NCI-H1105 treated with DMSO at 0.1 percent for 48 hours (cell line): ENCODE measurements at regions not wholly inside any gene's neighbourhood (a gene's known extent, or its start where the extent isn't known, plus 50 kb on each side); places are given as distances from the start of the nearest gene placed in this dataset.

ENCODE experiments used
- DNase-seq: peaks from one replicate; lab custom pipeline; 2025; lab: John Stamatoyannopoulos, UW

GRCh38 chr1:191585095-191585494, 573.2 kb upstream of the RGS18 start:
- no peak for DNase-seq

- no peak for DNase-seq
These were observed 569.4 kb upstream of the RGS18 start for GRCh38 chr1:191588905-191589304.

DNA sequence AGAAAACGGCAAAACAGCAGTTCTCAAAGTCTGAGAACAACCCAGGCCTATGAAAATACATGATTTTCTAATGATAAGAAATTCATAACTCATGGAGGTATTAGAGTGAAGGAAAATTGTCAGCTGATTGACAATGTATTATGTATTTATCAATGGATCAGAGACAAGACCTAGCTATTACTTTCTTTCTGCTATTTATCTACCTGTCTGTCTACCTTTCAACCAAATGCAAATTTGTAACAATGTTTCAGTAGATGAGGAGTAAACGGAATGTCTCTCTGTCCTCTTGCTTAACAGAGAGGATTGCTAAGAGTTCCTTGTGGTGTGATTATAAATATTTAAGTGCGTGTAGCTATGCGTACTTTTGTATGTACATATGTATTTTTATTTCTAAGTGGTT, 568.7 kb upstream of the RGS18 start:
- no peak for DNase-seq

DNA sequence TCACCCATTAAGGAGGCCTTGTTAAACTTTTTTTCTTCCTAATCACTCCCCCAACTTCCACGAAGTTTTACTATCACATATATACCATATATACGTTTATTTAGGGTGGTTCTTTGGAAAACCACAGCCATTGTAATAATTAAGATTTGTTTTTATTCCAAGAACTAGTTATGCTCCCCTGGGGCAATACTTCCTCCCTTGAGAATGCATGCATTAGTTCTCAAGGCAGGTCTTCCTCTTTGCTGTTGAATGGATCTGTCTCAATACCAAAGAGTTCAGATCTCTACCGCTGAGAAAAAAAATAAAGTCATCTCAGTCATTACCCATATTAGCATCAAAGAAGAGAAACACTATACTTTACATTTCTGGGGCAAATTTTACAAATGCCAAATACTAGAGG, 567.7 kb upstream of the RGS18 start:
- no peak for DNase-seq

DNA sequence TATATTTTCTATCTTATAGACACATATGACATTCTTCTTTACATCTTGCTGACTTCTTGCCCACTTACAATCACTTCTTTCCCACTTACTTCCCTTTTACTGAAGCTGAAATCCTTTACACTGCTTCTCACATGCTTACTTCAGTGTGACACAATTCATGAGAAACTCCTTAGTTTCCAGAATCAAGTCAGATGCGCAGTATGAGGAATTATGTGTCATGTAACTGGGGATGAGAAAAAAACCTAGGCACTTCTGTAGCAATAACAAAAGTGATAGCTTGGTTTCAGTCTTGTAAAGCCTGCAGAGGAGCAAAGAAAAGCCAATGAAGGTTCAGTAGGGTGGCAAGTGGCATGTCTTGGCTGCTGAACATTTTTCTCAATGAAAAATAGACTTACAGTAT, 566.2 kb upstream of the RGS18 start:
- DNase-seq = no peak

DNA sequence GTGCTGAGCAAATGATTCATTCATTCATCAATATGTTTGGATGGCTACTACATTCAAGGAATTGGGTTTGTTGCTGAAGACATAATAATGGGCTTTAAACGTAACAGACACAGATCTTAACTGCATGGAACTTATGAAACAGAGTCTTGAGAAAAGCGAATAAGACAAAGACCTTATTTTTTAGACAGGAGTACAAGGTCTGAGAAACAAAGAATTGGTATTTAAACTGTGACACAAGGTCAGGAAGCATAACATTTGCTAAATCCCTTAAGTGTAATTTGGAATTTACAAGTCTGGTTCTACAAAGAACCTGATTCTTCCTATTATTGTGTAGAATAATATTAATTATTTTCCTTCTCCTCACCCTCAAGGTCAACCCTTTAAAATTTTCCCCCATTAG, 565.4 kb upstream of the RGS18 start:
- no peak for DNase-seq

DNA sequence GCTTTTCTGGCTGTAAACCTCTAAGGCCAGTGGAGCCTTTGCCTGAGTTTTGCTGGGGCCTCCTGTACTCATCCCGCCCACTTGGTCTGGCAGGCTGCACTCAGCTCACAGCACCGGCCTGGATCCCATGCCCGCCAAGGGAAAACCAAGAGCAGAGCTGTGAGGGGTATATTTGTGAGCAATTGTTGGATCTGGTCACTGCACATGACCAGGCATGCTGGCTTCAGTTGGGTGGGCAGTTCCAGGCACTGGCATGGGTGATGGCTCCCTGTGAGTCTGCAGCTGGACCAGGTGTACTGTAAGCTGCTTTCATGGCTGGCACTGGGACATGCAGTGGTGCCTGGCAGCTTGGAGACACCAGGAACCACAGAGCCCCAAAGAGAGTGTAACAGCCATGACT, 563.1 kb upstream of the RGS18 start:
- no peak for DNase-seq

DNA sequence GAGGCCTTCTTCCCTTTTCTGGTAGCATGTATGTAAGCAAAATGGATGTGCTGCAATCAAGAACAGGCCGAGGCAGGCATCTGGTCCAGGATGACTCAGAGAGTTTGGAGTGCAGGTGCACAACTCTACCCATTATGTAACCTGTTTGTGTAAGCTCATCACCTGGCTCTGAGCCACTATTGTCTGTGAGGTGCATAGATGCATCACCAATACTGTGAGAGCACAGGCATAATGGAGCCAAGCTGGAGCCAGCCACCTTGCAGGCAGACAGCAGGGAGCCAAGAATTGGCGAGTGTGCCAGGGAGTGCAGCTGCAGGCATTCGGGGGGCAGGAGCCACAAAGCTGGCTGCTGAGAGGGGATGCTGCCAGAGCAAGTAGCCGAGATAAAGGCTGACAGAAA, 549.9 kb upstream of the RGS18 start:
- DNase-seq = peak; percentile 69

- no peak for DNase-seq
These were observed 549.0 kb upstream of the RGS18 start for GRCh38 chr1:191609305-191609704.

GRCh38 chr1:191615101-191615821, 543.0 kb upstream of the RGS18 start:
- DNase-seq = no peak

GRCh38 chr1:191618181-191618580, 540.1 kb upstream of the RGS18 start:
- no peak for DNase-seq

DNA sequence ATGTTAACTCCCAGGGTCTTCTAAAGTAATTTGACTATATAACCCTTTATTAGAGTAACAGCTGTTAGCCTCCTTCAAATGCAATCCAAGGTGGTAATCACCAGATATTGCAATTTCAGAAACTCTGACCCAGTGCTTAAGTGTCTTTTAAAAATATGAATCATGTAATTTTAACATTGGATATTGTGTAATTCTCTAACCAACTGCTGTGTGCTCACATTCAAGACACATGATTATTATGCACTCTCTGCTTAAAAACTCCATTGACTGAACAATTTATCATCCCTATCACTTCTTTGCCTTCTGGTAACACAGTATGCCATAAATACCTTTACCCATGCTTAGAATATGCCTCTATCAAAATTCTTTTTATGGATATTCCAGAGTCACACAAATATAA, 537.4 kb upstream of the RGS18 start:
- no peak for DNase-seq

GRCh38 chr1:191624044-191624443, 534.2 kb upstream of the RGS18 start:
- no peak for DNase-seq

DNA sequence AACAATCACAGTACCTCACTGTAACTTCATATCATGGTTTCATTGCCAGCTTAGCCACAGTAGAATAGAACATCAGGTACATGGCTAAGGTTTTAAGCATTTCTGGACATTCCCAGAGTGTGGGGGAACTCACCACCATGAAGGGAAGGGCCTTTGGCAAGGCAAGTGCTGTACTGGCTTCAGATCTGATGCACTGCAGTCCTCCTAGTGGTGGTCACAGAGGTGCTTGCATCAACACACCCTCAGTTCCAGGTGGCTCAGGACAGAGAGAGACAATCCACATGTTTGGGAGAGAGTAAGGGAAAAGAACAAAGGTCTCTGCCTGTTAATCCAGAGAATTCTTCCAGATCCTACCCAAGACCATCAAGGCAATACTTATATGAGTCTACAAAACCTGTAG, 528.4 kb upstream of the RGS18 start:
- no peak for DNase-seq

GRCh38 chr1:191634801-191635508, 523.3 kb upstream of the RGS18 start:
- no peak for DNase-seq

- no peak for DNase-seq
These were observed 521.9 kb upstream of the RGS18 start for GRCh38 chr1:191636345-191636744.

DNA sequence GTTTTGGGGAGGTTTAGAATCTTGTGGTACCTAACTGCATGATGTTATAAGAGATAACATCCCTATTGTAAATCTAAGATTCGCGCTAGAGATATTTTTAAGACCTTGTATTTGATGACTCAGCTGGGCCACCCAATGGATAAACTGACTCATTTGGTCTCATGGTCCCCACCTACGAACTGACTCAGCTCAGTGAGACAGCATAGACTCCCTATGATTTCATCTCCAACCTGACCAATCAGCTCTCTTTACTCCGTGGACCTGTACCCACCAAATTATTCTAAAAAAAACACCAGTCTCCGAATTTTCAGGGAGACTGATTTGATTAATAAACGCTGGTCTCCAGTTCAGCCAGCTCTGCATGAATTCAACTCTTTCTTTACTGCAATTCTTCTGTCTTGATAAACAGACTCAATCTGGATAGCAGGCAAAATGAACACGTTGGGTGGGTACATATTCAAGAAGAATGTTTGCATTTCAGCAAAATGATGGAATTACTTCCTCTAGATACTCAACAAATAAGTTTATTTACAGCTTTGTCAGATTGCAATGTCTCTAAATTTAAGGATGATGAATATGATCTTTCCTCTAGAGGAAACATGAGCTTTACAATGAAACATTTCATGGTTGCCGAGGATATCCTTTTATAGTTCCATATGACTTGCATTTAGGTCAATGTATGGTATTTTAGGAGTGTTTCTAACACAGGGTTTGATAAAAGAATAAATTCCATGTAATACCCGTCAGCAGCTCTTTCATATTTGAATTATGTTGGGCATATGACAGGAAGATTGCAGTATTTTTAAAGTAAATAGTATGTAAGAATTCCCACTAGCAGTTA, 516.6 kb upstream of the RGS18 start:
- DNase-seq = no peak

DNA sequence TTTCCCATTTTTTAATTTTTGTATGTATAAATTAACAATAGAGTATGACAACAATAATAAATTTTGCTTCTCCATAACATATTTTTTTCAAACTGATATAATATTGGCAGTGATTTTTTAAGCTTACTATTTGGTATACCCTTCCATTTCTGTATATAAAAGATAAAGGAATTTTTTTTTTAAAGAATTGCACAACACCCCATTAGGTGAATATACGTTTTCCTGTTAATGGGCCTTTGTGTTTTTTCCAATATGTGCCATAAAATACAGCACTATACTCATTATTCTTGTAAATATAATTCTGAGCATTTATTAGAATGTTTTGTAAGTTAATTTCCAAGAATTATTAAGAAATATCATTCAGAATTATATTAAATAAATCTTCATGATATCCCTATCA, 515.2 kb upstream of the RGS18 start:
- no peak for DNase-seq

GRCh38 chr1:191648939-191649338, 509.3 kb upstream of the RGS18 start:
- no peak for DNase-seq

GRCh38 chr1:191662051-191662450, 496.2 kb upstream of the RGS18 start:
- DNase-seq = no peak

GRCh38 chr1:191662746-191663145, 495.5 kb upstream of the RGS18 start:
- DNase-seq = no peak

DNA sequence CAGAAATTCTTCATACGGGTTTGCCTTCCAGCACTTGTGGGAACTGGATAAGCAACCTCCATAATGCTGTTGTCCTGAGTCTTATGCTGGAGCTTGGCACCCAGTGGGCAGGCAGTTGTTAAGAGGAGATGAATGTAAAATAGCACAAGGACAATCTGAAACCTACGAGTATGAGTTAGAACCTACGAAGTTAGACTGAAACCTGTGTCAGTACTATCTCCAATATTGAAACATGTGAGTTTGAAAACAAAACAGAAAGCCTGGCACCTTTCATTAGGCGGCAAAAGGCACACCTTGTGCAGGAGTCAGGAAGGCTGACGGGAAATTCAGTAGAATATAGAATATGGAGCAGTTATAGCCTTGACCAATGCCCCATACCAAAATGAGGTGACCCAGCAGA, 489.7 kb upstream of the RGS18 start:
- no peak for DNase-seq

- DNase-seq = no peak
These were observed 488.6 kb upstream of the RGS18 start for GRCh38 chr1:191669629-191670028.
